HG03066 (cell line): ENCODE measurements at regions not wholly inside any gene's neighbourhood (a gene's known extent, or its start where the extent isn't known, plus 50 kb on each side); places are given as distances from the start of the nearest gene placed in this dataset.

ENCODE experiments used
- ATAC-seq: cut with Tn5 transposase; IDR thresholded peaks from one replicate; pipeline ENCODE4 v1.9.1; 2021; ENCODE audit warnings: low read depth; ENCODE audit not compliant: unreplicated experiment

- ATAC-seq, result no peak
These were observed 64.6 kb upstream of the BCAR3 start for GRCh38 chr1:93746021-93746812.

- no peak for ATAC-seq
These were observed 62.8 kb upstream of the BCAR3 start for GRCh38 chr1:93744299-93744988.

- ATAC-seq, result no peak
These were observed 61.8 kb upstream of the BCAR3 start for GRCh38 chr1:93743465-93743864.

GRCh38 chr1:93740601-93741031 lies 59.0 kb upstream of the BCAR3 start:
- no peak for ATAC-seq

- ATAC-seq, result no peak
These were observed 58.5 kb upstream of the BCAR3 start for GRCh38 chr1:93740157-93740556.

- no peak for ATAC-seq
These were observed 57.8 kb upstream of the BCAR3 start for GRCh38 chr1:93739472-93739871.

GRCh38 chr1:93738926-93739325 lies 57.3 kb upstream of the BCAR3 start:
- no peak for ATAC-seq

GRCh38 chr1:93738075-93738622 lies 56.5 kb upstream of the BCAR3 start:
- no peak for ATAC-seq

- no peak for ATAC-seq
These were observed 54.1 kb upstream of the BCAR3 start for GRCh38 chr1:93735722-93736121.

- ATAC-seq, result no peak
These were observed 53.4 kb upstream of the BCAR3 start for GRCh38 chr1:93734999-93735398.

- ATAC-seq, result no peak
These were observed 51.7 kb upstream of the BCAR3 start for GRCh38 chr1:93733340-93733739.

- ATAC-seq, result no peak
These were observed 50.9 kb upstream of the BCAR3 start for GRCh38 chr1:93732514-93732913.
